Tibial nerve (tissue), 4 donors: ENCODE measurements at regions not wholly inside any gene's neighbourhood (a gene's known extent, or its start where the extent isn't known, plus 50 kb on each side); places are given as distances from the start of the nearest gene placed in this dataset.

Experiments
- DNase-seq, 2 donors: peaks; one replicate each; pipeline ENCODE4 v3.0.0-alpha.2; 2019; ENCODE audit warnings: low spot score in 2 of 2
- H3K27ac ChIP-seq, 4 donors: fragments of 200-600 bp; sonication (generic) in 3 of 4; one replicate each; pipeline ENCODE4 v1.5.1; 2017 to 2019; ENCODE audit warnings: mild to moderate bottlenecking in 1 of 4
- H3K27me3 ChIP-seq, 2 donors: fragments of 200-600 bp; sonication (generic) in 1 of 2; one replicate each; pipeline versions ENCODE4 v1.5.1 to v1.6.0; 2017 to 2019
- H3K36me3 ChIP-seq, 3 donors: fragments of 200-600 bp; sonication (generic); one replicate each; pipeline ENCODE4 v1.5.1; 2018 to 2019
- H3K4me1 ChIP-seq, 4 donors: fragments of 200-600 bp; sonication (generic) in 3 of 4; one replicate each; pipeline ENCODE4 v1.5.1; 2017 to 2019
- H3K4me3 ChIP-seq, 4 donors: fragments of 200-600 bp; sonication (generic) in 3 of 4; one replicate each; pipeline ENCODE4 v1.5.1; 2017 to 2019; ENCODE audit warnings: mild to moderate bottlenecking in 1 of 4, moderate library complexity in 1 of 4
- H3K9me3 ChIP-seq, 4 donors: fragments of 200-600 bp; sonication (generic) in 3 of 4; one replicate each; pipeline ENCODE4 v1.5.1; 2017 to 2019
- EP300 ChIP-seq, 2 donors: sonication (generic); formaldehyde crosslinking; IDR thresholded peaks; one replicate each; pipeline ENCODE4 v1.6.1; 2017; ENCODE audit warnings: antibody characterized with exemption in 2 of 2, mild to moderate bottlenecking in 1 of 2
- POLR2A ChIP-seq, 2 donors: fragments of 450-650 bp; IDR thresholded peaks; one replicate each; pipeline ENCODE4 v1.6.1; 2017; ENCODE audit warnings: antibody characterized with exemption in 2 of 2, mild to moderate bottlenecking in 2 of 2, moderate library complexity in 2 of 2
- WGBS, 2 donors: methylation state at CpG; one replicate each; pipeline ENCODE4 v1.1.5; 2018; 5-methylcytosine and 5-hydroxymethylcytosine counted together
- TF ChIP-seq, protein P1 (sequence below), 5 experiments: fragments of 200-600 bp in 3 of 5; fragments of 450-650 bp in 2 of 5; sonication (generic) in 3 of 5; IDR thresholded peaks; one replicate each; pipeline ENCODE4 v1.5.1; 2016 to 2019; ENCODE audit warnings: antibody characterized with exemption in 5 of 5, mild to moderate bottlenecking in 3 of 5, moderate library complexity in 2 of 5

DNA sequence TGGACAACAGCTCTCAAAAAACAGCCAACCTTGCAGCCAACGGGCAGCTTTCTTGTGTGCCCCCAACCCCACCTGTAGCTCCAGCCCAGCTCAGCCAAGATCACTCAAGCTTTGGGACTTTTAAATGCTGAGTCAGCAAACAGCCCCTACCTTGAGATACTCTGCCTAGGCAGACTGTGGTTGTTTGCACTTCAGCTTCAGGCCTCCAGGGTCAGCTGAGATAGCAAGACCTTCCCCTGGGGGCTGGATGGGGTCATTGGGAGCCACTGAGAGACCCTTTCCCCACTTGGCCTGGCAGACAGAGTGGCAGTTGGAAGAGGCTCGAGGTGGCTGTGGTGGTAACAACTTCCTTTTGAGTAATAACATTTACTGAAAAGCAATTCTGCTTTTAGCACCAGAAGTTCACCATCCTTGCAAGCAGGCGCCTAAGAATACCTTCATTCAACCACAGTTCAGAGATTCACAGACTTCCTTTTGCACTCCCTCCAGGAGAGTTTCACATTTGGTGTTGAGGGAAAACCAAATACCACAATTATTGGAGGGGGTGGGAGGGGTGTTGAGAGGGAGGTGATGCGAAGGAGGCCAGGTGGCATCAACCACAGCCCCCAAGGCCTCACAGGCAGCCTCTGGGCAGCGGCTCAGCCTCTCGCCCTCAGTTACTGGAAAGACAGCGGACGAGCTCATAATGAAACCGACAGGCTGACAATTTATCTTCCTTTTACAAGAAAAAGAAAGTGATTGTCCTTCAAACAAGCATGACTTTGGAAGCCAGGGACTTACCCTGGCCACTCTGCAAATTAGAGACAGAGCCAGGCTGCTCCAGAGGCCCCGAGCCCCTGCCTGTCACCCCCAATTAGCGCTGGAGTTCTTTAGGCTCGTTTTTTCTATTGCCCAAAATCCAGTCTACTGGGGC, 148.1 kb downstream of the CEBPB start:
- Histone ChIP-seq H3K4me3 (peak overlapping the region in 3 of 4 donors; percentile 3 to 13 (median 12)), H3K9me3 (no peaks in the 10 kb centered on the region), H3K36me3 (no peaks in the 10 kb centered on the region), H3K4me1 (peaks cover 0 to 49% (median 17%) of the 10 kb centered on the region in 4 donors), H3K27me3 (no peaks in the 10 kb centered on the region), H3K27ac (peak overlapping the region; percentile 48 to 82 (median 68))
- DNase-seq: no peak
- TF ChIP-seq, protein P1, sequence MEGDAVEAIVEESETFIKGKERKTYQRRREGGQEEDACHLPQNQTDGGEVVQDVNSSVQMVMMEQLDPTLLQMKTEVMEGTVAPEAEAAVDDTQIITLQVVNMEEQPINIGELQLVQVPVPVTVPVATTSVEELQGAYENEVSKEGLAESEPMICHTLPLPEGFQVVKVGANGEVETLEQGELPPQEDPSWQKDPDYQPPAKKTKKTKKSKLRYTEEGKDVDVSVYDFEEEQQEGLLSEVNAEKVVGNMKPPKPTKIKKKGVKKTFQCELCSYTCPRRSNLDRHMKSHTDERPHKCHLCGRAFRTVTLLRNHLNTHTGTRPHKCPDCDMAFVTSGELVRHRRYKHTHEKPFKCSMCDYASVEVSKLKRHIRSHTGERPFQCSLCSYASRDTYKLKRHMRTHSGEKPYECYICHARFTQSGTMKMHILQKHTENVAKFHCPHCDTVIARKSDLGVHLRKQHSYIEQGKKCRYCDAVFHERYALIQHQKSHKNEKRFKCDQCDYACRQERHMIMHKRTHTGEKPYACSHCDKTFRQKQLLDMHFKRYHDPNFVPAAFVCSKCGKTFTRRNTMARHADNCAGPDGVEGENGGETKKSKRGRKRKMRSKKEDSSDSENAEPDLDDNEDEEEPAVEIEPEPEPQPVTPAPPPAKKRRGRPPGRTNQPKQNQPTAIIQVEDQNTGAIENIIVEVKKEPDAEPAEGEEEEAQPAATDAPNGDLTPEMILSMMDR (IDR thresholded peaks at IDR 0.05): peak in 1 of 5 experiments; percentile 24
- no peak for TF ChIP-seq EP300 (IDR thresholded peaks at IDR 0.05)
- 49 to 54% methylated on average over 12 of the region's 12 CpGs for WGBS, 2 donors

DNA sequence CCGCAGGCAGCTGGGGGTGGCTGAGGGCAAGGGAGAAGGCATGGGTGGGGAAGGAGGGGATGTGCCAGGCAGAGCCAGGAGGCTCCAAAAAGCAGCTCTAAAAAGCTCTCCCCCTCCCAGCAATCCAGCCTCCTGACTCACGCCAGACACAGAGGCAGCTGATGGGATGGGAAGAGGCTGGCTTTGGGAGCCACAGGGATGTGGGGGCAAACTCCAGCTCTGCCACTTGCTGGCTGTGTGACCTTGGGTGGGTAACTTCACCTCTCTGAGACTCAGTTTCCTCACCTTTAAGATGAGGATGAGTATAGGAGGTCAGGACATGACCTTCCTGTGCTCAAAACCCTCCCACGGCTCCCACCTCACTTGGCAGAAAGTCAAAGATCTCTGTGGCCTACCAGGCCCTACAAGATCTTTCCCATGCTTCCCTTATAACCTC, 148.9 kb downstream of the CEBPB start:
- H3K27me3 ChIP-seq: no peaks in the 10 kb centered on the region
- peaks cover 0 to 44% (median 14%) of the 10 kb centered on the region in 4 donors for H3K4me1 ChIP-seq
- 57 to 64% methylated on average over 3 of the region's 3 CpGs for WGBS, 2 donors
- no peak overlapping the region for H3K4me3 ChIP-seq
- H3K36me3 ChIP-seq: no peaks in the 10 kb centered on the region
- peak overlapping the region; percentile 48 to 82 (median 68) for H3K27ac ChIP-seq
- no peaks in the 10 kb centered on the region for H3K9me3 ChIP-seq
- TF ChIP-seq, protein P1 (IDR thresholded peaks at IDR 0.05): no peak
- TF ChIP-seq POLR2A (IDR thresholded peaks at IDR 0.05): no peak
- no peak for TF ChIP-seq EP300 (IDR thresholded peaks at IDR 0.05)
- no peak for DNase-seq

DNA sequence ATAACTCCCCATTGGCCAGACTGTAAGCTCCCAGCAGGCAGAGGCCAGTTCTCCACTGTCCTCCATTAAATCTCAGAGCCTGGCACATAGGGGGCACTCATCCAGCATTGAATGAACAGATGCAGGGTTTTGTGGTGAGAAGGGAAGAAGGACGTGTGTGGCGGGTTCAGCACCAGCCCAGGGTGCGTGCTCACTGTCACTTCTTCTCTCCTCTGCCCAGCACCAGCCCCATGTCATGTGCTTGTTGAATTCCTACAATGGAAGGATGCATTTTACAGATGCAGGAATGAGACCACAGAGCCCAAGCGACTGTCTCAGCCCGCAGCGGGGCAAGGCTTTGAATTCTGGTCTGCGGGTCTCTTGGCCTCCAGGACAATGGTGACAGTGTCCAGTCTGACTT, 149.9 kb downstream of the CEBPB start:
- WGBS, 2 donors: 83 to 86% methylated on average over 7 of the region's 7 CpGs
- Histone ChIP-seq H3K9me3 (no peaks in the 10 kb centered on the region), H3K27me3 (no peaks in the 10 kb centered on the region), H3K36me3 (no peaks in the 10 kb centered on the region), H3K27ac (no peak overlapping the region), H3K4me3 (no peak overlapping the region), H3K4me1 (peaks cover 0 to 46% (median 13%) of the 10 kb centered on the region in 4 donors)
- TF ChIP-seq EP300 (IDR thresholded peaks at IDR 0.05) (no peak), POLR2A (IDR thresholded peaks at IDR 0.05) (no peak)
- TF ChIP-seq, protein P1 (IDR thresholded peaks at IDR 0.05): no peak
- DNase-seq: no peak

DNA sequence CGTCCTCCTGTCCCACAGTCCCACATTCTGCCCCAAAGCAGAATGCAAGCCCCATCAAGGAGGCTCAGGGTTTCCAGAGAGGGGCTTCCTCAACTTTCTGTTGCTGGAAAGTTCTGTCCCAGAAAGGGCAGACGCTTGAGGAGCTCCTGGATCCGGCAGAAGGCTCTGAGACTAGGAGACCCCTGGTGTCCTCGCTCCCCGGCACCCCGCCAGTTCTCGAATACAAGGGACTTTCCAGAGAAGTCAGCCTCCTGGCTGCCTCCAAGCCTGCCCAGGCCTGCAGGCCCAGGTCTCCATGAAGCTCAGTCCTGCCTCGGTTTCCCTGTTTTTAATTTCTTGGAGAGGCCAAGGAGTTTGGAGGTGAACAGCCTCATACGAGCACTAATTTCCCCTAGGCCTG, 150.4 kb downstream of the CEBPB start:
- 85 to 97% methylated on average over 8 to 9 of the region's 9 CpGs for WGBS, 2 donors
- H3K9me3 ChIP-seq: no peaks in the 10 kb centered on the region
- peaks cover 0 to 48% (median 15%) of the 10 kb centered on the region in 4 donors for H3K4me1 ChIP-seq
- H3K27ac ChIP-seq: no peak overlapping the region
- H3K27me3 ChIP-seq: no peaks in the 10 kb centered on the region
- TF ChIP-seq POLR2A (IDR thresholded peaks at IDR 0.05) (no peak), EP300 (IDR thresholded peaks at IDR 0.05) (no peak)
- TF ChIP-seq, protein P1 (IDR thresholded peaks at IDR 0.05): no peak
- H3K4me3 ChIP-seq: no peak overlapping the region
- H3K36me3 ChIP-seq: no peaks in the 10 kb centered on the region
- DNase-seq: no peak
